ENCODE measurements at regions not wholly inside any gene's neighbourhood (a gene's known extent, or its start where the extent isn't known, plus 50 kb on each side); places are given as distances from the start of the nearest gene placed in this dataset.

DNA sequence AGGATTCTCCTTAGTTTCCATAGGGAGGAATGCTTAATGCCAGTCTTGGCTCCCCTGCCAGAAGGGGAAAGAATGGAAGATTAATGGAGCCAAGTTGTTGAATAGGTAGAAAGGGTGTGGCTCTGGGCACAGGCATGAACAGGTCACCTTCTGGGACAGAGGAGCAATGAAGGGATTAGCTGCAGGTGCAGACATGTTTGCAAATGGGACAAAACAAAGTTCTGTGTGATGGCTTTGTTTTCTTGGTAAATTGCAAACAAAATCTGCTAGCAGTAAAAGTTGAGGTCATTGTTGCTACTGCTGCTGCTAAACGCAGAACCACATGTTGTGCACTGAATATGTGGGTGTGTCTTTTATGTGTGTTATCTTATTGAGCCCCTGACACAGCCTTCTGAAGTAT lies 93.3 kb downstream of the PERP start:
- Mint-ChIP-seq H3K9me3 (peaks cover 0 to 2% (median 0%) of the 10 kb centered on the region in 7 donors), H3K27me3 (ENCODE audit: low read depth in 3 of 3) (no peaks in the 10 kb centered on the region), H3K4me1 (peaks cover 10% of the 10 kb centered on the region), H3K27ac (no peak overlapping the region), H3K4me3 (no peak overlapping the region), H3K36me3 (no peaks in the 10 kb centered on the region)
- Histone ChIP-seq H3K27ac (ENCODE audit: low read depth in 1 of 2, low read length in 2 of 2) (no peak overlapping the region), H3K4me2 (replicated peaks; ENCODE audit: extremely low read depth, low read length, poor library complexity, severe bottlenecking) (no peak overlapping the region), H2AFZ (ENCODE audit: insufficient read depth, low read depth, low read length, poor library complexity, severe bottlenecking) (no peak overlapping the region), H3K4me1 (ENCODE audit: control insufficient read depth in 1 of 2, insufficient read depth in 2 of 2, low read length in 2 of 2) (peaks cover 4 to 8% of the 10 kb centered on the region in 2 donors), H3K27me3 (ENCODE audit: control insufficient read depth in 2 of 2, insufficient read depth in 2 of 2, low read length in 2 of 2) (no peaks in the 10 kb centered on the region), H3K79me2 (ENCODE audit: insufficient read depth, low read length) (no peaks in the 10 kb centered on the region), H3K9me3 (replicated peaks in 1 of 2; ENCODE audit: control insufficient read depth in 1 of 2, insufficient read depth in 1 of 2, low read length in 2 of 2) (no peaks in the 10 kb centered on the region), H4K20me1 (ENCODE audit: insufficient read depth, low read length) (no peaks in the 10 kb centered on the region), H3K36me3 (replicated peaks in 1 of 2; ENCODE audit: control insufficient read depth in 1 of 2, insufficient read depth in 2 of 2, low read length in 2 of 2) (no peaks in the 10 kb centered on the region), H3K9ac (ENCODE audit: insufficient read depth, low read length, poor library complexity, severe bottlenecking) (no peak overlapping the region), H3K4me3 (replicated peaks in 1 of 3; ENCODE audit: low read depth in 2 of 3, low read length in 3 of 3) (no peak overlapping the region)
- WGBS (ENCODE audit: insufficient coverage) = 94% methylated on average over 1 of the region's 1 CpG
- no peak for DNase-seq
- intact Hi-C loops (cut with micrococcal nuclease) = loop anchor here in 1 of 2 donors (10.0 kb wide), 1 partner anchor 91 kb away; the partner anchor contains the start of gene PERP
- TF ChIP-seq, protein P1, sequence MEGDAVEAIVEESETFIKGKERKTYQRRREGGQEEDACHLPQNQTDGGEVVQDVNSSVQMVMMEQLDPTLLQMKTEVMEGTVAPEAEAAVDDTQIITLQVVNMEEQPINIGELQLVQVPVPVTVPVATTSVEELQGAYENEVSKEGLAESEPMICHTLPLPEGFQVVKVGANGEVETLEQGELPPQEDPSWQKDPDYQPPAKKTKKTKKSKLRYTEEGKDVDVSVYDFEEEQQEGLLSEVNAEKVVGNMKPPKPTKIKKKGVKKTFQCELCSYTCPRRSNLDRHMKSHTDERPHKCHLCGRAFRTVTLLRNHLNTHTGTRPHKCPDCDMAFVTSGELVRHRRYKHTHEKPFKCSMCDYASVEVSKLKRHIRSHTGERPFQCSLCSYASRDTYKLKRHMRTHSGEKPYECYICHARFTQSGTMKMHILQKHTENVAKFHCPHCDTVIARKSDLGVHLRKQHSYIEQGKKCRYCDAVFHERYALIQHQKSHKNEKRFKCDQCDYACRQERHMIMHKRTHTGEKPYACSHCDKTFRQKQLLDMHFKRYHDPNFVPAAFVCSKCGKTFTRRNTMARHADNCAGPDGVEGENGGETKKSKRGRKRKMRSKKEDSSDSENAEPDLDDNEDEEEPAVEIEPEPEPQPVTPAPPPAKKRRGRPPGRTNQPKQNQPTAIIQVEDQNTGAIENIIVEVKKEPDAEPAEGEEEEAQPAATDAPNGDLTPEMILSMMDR (IDR thresholded peaks at IDR 0.05) = no peak

DNA sequence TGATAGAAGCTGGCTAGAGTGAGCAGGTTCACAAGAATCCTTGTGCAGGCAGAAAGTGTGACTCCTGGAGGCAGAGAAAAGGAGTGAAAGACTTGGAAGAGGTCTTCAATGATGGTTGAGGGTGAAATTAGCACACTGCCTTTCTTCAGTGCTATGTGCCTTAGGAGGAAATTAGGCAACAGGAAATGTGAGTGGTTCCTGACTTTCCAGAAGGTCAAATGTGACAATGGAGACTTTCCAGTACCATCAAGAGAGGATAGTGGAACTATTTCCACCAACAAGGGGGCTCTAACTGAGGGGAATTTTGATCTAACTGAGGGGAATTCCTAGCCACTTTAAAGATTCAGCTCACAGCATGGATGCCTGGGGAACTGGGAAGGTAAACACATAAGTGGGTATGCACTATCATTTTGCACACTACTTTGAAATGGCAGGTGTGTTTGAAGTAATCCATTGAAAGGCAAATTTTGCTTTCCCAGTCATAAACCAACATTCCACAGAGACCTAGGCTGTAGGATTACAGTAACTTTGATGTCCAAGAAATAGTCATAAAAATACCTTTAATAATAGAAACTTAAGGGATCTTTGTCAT lies 90.0 kb downstream of the PERP start:
- Mint-ChIP-seq H3K9me3 (peaks cover 0 to 6% (median 2%) of the 10 kb centered on the region in 7 donors), H3K27me3 (ENCODE audit: low read depth in 3 of 3) (peaks cover 0 to 1% (median 0%) of the 10 kb centered on the region in 3 donors), H3K36me3 (no peaks in the 10 kb centered on the region), H3K27ac (no peak overlapping the region), H3K4me3 (no peak overlapping the region), H3K4me1 (peaks cover 10% of the 10 kb centered on the region)
- H3K27ac ChIP-seq (ENCODE audit: low read depth in 1 of 2, low read length in 2 of 2) = no peak overlapping the region
- no peak overlapping the region for H2AFZ ChIP-seq (ENCODE audit: insufficient read depth, low read depth, low read length, poor library complexity, severe bottlenecking)
- H3K36me3 ChIP-seq (replicated peaks in 1 of 2; ENCODE audit: control insufficient read depth in 1 of 2, insufficient read depth in 2 of 2, low read length in 2 of 2) = no peaks in the 10 kb centered on the region
- no peak overlapping the region for H3K9ac ChIP-seq (ENCODE audit: insufficient read depth, low read length, poor library complexity, severe bottlenecking)
- H3K4me3 ChIP-seq (replicated peaks in 1 of 3; ENCODE audit: low read depth in 2 of 3, low read length in 3 of 3) = no peak overlapping the region
- TF ChIP-seq, protein P1 (IDR thresholded peaks at IDR 0.05) = no peak
- peaks cover 4 to 8% of the 10 kb centered on the region in 2 donors for H3K4me1 ChIP-seq (ENCODE audit: control insufficient read depth in 1 of 2, insufficient read depth in 2 of 2, low read length in 2 of 2)
- H3K9me3 ChIP-seq (replicated peaks in 1 of 2; ENCODE audit: control insufficient read depth in 1 of 2, insufficient read depth in 1 of 2, low read length in 2 of 2) = no peaks in the 10 kb centered on the region
- intact Hi-C loops (cut with micrococcal nuclease) = loop anchor here in 1 of 2 donors (10.0 kb wide), 1 partner anchor 88 kb away; the partner anchor contains the start of gene PERP
- no peaks in the 10 kb centered on the region for H3K79me2 ChIP-seq (ENCODE audit: insufficient read depth, low read length)
- no peaks in the 10 kb centered on the region for H4K20me1 ChIP-seq (ENCODE audit: insufficient read depth, low read length)
- H3K27me3 ChIP-seq (ENCODE audit: control insufficient read depth in 2 of 2, insufficient read depth in 2 of 2, low read length in 2 of 2) = no peaks in the 10 kb centered on the region
- H3K4me2 ChIP-seq (replicated peaks; ENCODE audit: extremely low read depth, low read length, poor library complexity, severe bottlenecking) = no peak overlapping the region
- DNase-seq = peak in 2 of 3 donors; percentile 4 to 75
